Peyer's patch (tissue), 4 donors: ENCODE measurements at regions not wholly inside any gene's neighbourhood (a gene's known extent, or its start where the extent isn't known, plus 50 kb on each side); places are given as distances from the start of the nearest gene placed in this dataset.
A peak's percentile ranks its signal among the peaks of the same experiment; 100 is the strongest.
"Not testable (repeated sequence)": the region's sequence is repeated elsewhere in the genome, so short reads cannot be mapped to it uniquely, and the experiment has no call there.

ENCODE experiments used
- DNase-seq, 3 donors: peaks; one replicate each; pipeline ENCODE4 v3.0.0-alpha.2; 2017 to 2019
- H3K27ac ChIP-seq, 4 donors: fragments of 200-600 bp; sonication (generic); one replicate each; pipeline ENCODE4 v1.5.1; 2016 to 2019
- H3K27me3 ChIP-seq, 2 donors: fragments of 200-600 bp; sonication (generic); one replicate each; pipeline ENCODE4 v1.5.1; 2019
- H3K36me3 ChIP-seq, 3 donors: fragments of 200-600 bp; sonication (generic); one replicate each; pipeline ENCODE4 v1.5.1; 2016 to 2019
- H3K4me1 ChIP-seq, 4 donors: fragments of 200-600 bp; sonication (generic); one replicate each; pipeline ENCODE4 v1.5.1; 2016 to 2019
- H3K4me3 ChIP-seq, 4 donors: fragments of 200-600 bp; sonication (generic); 1 replicate in 3 of 4; 2 replicates in 1 of 4; pipeline ENCODE4 v1.5.1; 2016 to 2019; ENCODE audit warnings: mild to moderate bottlenecking in 1 of 4
- H3K9me3 ChIP-seq, 4 donors: fragments of 200-600 bp; sonication (generic); one replicate each; pipeline ENCODE4 v1.5.1; 2016 to 2019; ENCODE audit warnings: mild to moderate bottlenecking in 1 of 4
- CTCF ChIP-seq, 6 experiments: fragments of 450-650 bp in 4 of 6; fragments of 200-600 bp in 2 of 6; sonication (generic) in 1 of 6; IDR thresholded peaks; one replicate each; pipeline ENCODE4 v1.5.1; 2017 to 2019; ENCODE audit warnings: antibody characterized with exemption in 6 of 6, mild to moderate bottlenecking in 3 of 6, moderate library complexity in 1 of 6
- POLR2A ChIP-seq, 2 donors: fragments of 450-650 bp; IDR thresholded peaks; one replicate each; pipeline ENCODE4 v1.5.1; 2017; ENCODE audit warnings: antibody characterized with exemption in 2 of 2, mild to moderate bottlenecking in 2 of 2, moderate library complexity in 2 of 2

GRCh38 chr2:187180529-187180928, 267.5 kb downstream of the CALCRL start:
- Histone ChIP-seq H3K36me3 (no peaks in the 10 kb centered on the region), H3K27me3 (no peaks in the 10 kb centered on the region), H3K9me3 (no peaks in the 10 kb centered on the region), H3K27ac (no peak overlapping the region), H3K4me3 (no peak overlapping the region), H3K4me1 (no peaks in the 10 kb centered on the region)
- TF ChIP-seq POLR2A (IDR thresholded peaks at IDR 0.05) (no peak), CTCF (IDR thresholded peaks at IDR 0.05) (no peak)
- no peak for DNase-seq

GRCh38 chr2:187178876-187179275, 269.2 kb downstream of the CALCRL start:
- not testable (repeated sequence) for H3K4me3 ChIP-seq, H3K27ac ChIP-seq, H3K27me3 ChIP-seq, DNase-seq, H3K36me3 ChIP-seq, H3K4me1 ChIP-seq, H3K9me3 ChIP-seq

GRCh38 chr2:187177253-187177652, 270.8 kb downstream of the CALCRL start:
- no peaks in the 10 kb centered on the region for H3K36me3 ChIP-seq
- H3K27ac ChIP-seq, result no peak overlapping the region
- no peak for DNase-seq
- no peaks in the 10 kb centered on the region for H3K9me3 ChIP-seq
- H3K4me1 ChIP-seq, result no peaks in the 10 kb centered on the region
- no peak for TF ChIP-seq CTCF (IDR thresholded peaks at IDR 0.05)
- no peak for TF ChIP-seq POLR2A (IDR thresholded peaks at IDR 0.05)
- no peaks in the 10 kb centered on the region for H3K27me3 ChIP-seq
- H3K4me3 ChIP-seq, result no peak overlapping the region

GRCh38 chr2:187174582-187174981, 273.5 kb downstream of the CALCRL start:
- Histone ChIP-seq H3K27ac (no peak overlapping the region), H3K4me1 (no peaks in the 10 kb centered on the region), H3K9me3 (no peaks in the 10 kb centered on the region), H3K36me3 (no peaks in the 10 kb centered on the region), H3K27me3 (no peaks in the 10 kb centered on the region), H3K4me3 (no peak overlapping the region)
- TF ChIP-seq POLR2A (IDR thresholded peaks at IDR 0.05) (no peak), CTCF (IDR thresholded peaks at IDR 0.05) (peak in 2 of 6 experiments; percentile 4 to 5)
- DNase-seq, result no peak

GRCh38 chr2:187171318-187171717, 276.7 kb downstream of the CALCRL start:
- no peaks in the 10 kb centered on the region for H3K36me3 ChIP-seq
- H3K4me1 ChIP-seq, result no peaks in the 10 kb centered on the region
- no peak overlapping the region for H3K27ac ChIP-seq
- no peak overlapping the region for H3K4me3 ChIP-seq
- no peaks in the 10 kb centered on the region for H3K9me3 ChIP-seq
- no peak for DNase-seq
- TF ChIP-seq CTCF (IDR thresholded peaks at IDR 0.05) (no peak), POLR2A (IDR thresholded peaks at IDR 0.05) (no peak)
- no peaks in the 10 kb centered on the region for H3K27me3 ChIP-seq

- Histone ChIP-seq H3K4me3 (no peak overlapping the region), H3K4me1 (no peaks in the 10 kb centered on the region), H3K9me3 (no peaks in the 10 kb centered on the region), H3K27me3 (no peaks in the 10 kb centered on the region), H3K27ac (no peak overlapping the region), H3K36me3 (no peaks in the 10 kb centered on the region)
- TF ChIP-seq CTCF (IDR thresholded peaks at IDR 0.05) (no peak), POLR2A (IDR thresholded peaks at IDR 0.05) (no peak)
- DNase-seq, result no peak
These were observed 278.2 kb downstream of the CALCRL start for GRCh38 chr2:187169864-187170263.
